Fibroblast of lung (primary cell): ENCODE measurements at regions not wholly inside any gene's neighbourhood (a gene's known extent, or its start where the extent isn't known, plus 50 kb on each side); places are given as distances from the start of the nearest gene placed in this dataset.

Source experiments
- EZH2 ChIP-seq: IDR thresholded peaks from 2 replicates; pipeline ENCODE4 v1.5.1; 2012; ENCODE audit warnings: low read length, control low read depth, mild to moderate bottlenecking; ENCODE audit errors: missing control alignments
- TF ChIP-seq, protein P1 (sequence below), 2 donors: IDR thresholded peaks in 1 of 2; conservative IDR thresholded peaks in 1 of 2; 1 replicate in 1 of 2; 2 replicates in 1 of 2; pipeline ENCODE4 v1.5.1; 2011 to 2012; ENCODE audit warnings: low read length in 2 of 2, control low read depth in 1 of 2, inconsistent platforms in 1 of 2, low read depth in 1 of 2, mild to moderate bottlenecking in 1 of 2

DNA sequence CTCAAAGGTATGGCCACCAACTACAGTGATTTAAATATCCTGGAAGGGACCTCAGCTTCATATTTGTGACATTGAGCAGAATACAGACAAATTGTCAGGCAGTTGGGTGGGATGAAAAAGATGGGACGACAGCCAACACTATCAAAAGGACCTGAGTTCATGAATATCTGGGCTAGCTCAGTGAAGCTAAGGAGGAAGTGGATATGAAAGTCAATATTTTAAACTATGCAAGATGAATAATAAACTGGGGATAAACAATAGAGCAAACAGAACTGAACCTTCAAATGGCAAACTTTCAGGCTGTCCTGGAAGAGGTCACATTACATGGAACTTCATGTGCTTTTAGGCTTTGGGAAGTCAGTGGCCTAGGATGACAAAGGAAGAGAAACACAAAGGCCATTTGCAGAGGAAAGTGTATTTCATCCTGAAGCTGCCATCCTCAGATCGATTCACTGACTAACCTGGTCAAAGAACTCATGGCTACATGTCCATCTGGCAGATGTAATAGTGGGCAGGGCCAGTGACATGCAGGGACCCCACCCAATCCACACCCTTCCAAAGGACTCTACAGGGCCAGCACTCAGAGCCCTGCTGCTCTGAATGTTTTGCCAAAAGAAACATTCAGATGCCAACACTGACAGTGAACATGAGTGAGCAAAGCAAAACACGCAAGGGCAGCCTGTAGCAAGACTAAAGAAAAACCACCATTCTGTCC is 175.7 kb downstream of the ETAA1 start:
- TF ChIP-seq, protein P1, sequence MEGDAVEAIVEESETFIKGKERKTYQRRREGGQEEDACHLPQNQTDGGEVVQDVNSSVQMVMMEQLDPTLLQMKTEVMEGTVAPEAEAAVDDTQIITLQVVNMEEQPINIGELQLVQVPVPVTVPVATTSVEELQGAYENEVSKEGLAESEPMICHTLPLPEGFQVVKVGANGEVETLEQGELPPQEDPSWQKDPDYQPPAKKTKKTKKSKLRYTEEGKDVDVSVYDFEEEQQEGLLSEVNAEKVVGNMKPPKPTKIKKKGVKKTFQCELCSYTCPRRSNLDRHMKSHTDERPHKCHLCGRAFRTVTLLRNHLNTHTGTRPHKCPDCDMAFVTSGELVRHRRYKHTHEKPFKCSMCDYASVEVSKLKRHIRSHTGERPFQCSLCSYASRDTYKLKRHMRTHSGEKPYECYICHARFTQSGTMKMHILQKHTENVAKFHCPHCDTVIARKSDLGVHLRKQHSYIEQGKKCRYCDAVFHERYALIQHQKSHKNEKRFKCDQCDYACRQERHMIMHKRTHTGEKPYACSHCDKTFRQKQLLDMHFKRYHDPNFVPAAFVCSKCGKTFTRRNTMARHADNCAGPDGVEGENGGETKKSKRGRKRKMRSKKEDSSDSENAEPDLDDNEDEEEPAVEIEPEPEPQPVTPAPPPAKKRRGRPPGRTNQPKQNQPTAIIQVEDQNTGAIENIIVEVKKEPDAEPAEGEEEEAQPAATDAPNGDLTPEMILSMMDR (conservative IDR thresholded peaks at IDR 0.05 in 1 of 2, IDR thresholded peaks at IDR 0.05 in 1 of 2; ENCODE audit: low read depth in 1 of 2, low read length in 2 of 2) = no peak
- no peak for TF ChIP-seq EZH2
